CD4-positive, CD25-positive, alpha-beta regulatory T cell (primary cell): ENCODE measurements at regions not wholly inside any gene's neighbourhood (a gene's known extent, or its start where the extent isn't known, plus 50 kb on each side); places are given as distances from the start of the nearest gene placed in this dataset.

ENCODE experiments used
- ATAC-seq, 2 donors: fragments of 150-1000 bp; cut with Tn5 transposase; one replicate each; pipeline ENCODE4 v1.10.0; 2021; ENCODE audit warnings: low read depth in 2 of 2, moderate number of reproducible peaks in 2 of 2, moderate library complexity in 1 of 2
- DNase-seq, 3 donors: peaks; one replicate each; pipeline versions ENCODE4 v3.0.0 to v3.0.0-alpha.2; 2012 to 2022; ENCODE audit warnings: mixed read lengths in 1 of 3
- H3K27ac ChIP-seq: one replicate; pipeline ENCODE4 v1.7.0; 2013; ENCODE audit warnings: mild to moderate bottlenecking, low read length; ENCODE audit not compliant: insufficient read depth, poor library complexity, severe bottlenecking
- H3K27me3 ChIP-seq: one replicate; pipeline ENCODE4 v1.7.0; 2013; ENCODE audit warnings: low read length; ENCODE audit not compliant: control insufficient read depth, insufficient read depth
- H3K36me3 ChIP-seq: one replicate; pipeline ENCODE4 v1.7.0; 2013; ENCODE audit warnings: mild to moderate bottlenecking, low read length, moderate library complexity; ENCODE audit not compliant: control insufficient read depth, insufficient read depth
- H3K4me1 ChIP-seq: 2 replicates; pipeline ENCODE4 v1.7.0; 2013; ENCODE audit warnings: mild to moderate bottlenecking, low read length; ENCODE audit not compliant: insufficient read depth, control insufficient read depth, poor library complexity, severe bottlenecking
- H3K4me3 ChIP-seq: one replicate; pipeline ENCODE4 v1.7.0; 2013; ENCODE audit warnings: low read depth, mild to moderate bottlenecking, low read length, moderate library complexity
- H3K9me3 ChIP-seq, 2 experiments: 1 replicate in 1 of 2; 2 replicates in 1 of 2; pipeline ENCODE4 v1.7.0; 2013; ENCODE audit warnings: low read length in 2 of 2, mild to moderate bottlenecking in 1 of 2, moderate library complexity in 1 of 2; ENCODE audit not compliant: control insufficient read depth in 2 of 2
- H3K27ac Mint-ChIP-seq, 3 donors: one replicate each; pipeline ENCODE4 v1.8.0; 2020 to 2022; ENCODE audit warnings: mild to moderate bottlenecking in 3 of 3, mixed read lengths in 3 of 3, moderate library complexity in 2 of 3
- H3K27me3 Mint-ChIP-seq: one replicate; pipeline ENCODE4 v1.8.0; 2022; ENCODE audit warnings: mild to moderate bottlenecking, mixed read lengths
- H3K36me3 Mint-ChIP-seq: one replicate; pipeline ENCODE4 v1.8.0; 2020; ENCODE audit warnings: mixed read lengths
- H3K4me1 Mint-ChIP-seq, 4 donors: one replicate each; pipeline ENCODE4 v1.8.0; 2020 to 2022; ENCODE audit warnings: mixed read lengths in 4 of 4, mild to moderate bottlenecking in 1 of 4
- H3K4me3 Mint-ChIP-seq, 4 donors: one replicate each; pipeline ENCODE4 v1.8.0; 2020 to 2022; ENCODE audit warnings: mild to moderate bottlenecking in 4 of 4, mixed read lengths in 4 of 4, moderate library complexity in 3 of 4
- H3K9me3 Mint-ChIP-seq, 7 donors: one replicate each; pipeline ENCODE4 v1.8.0; 2020 to 2022; ENCODE audit warnings: mixed read lengths in 7 of 7, mild to moderate bottlenecking in 3 of 7, moderate library complexity in 2 of 7

DNA sequence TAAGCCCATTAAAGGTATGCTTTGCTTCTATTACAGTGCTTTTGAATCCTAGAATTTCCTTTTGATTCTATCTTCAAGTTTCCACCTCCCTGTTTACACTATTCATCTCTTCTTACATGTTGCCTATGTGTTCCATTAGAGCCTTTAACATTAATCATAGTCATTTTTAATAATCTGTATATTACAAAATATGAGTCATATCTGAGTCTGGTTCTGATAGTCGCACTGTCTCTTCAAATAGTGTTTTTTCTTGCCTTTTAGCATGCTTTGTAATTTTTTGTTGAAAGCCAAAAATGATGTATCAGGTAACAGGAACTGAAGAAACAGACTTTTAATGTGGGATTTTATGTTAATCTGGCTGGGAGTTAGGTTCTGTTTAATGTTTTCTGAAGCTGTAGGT, 68.4 kb downstream of the DNAAF9 start:
- no peaks in the 10 kb centered on the region for H3K27me3 ChIP-seq
- H3K9me3 Mint-ChIP-seq = no peaks in the 10 kb centered on the region
- no peak overlapping the region for H3K4me3 ChIP-seq
- peaks cover 0 to 3% (median 0%) of the 10 kb centered on the region in 4 donors for H3K4me1 Mint-ChIP-seq
- H3K36me3 Mint-ChIP-seq = peaks cover 47% of the 10 kb centered on the region
- no peak overlapping the region for H3K4me3 Mint-ChIP-seq
- no peak for DNase-seq
- H3K27me3 Mint-ChIP-seq = no peaks in the 10 kb centered on the region
- H3K27ac Mint-ChIP-seq = no peak overlapping the region
- H3K36me3 ChIP-seq = peaks cover 13% of the 10 kb centered on the region
- no peaks in the 10 kb centered on the region for H3K9me3 ChIP-seq
- H3K27ac ChIP-seq = no peak overlapping the region
- no peaks in the 10 kb centered on the region for H3K4me1 ChIP-seq
- ATAC-seq = no peak

DNA sequence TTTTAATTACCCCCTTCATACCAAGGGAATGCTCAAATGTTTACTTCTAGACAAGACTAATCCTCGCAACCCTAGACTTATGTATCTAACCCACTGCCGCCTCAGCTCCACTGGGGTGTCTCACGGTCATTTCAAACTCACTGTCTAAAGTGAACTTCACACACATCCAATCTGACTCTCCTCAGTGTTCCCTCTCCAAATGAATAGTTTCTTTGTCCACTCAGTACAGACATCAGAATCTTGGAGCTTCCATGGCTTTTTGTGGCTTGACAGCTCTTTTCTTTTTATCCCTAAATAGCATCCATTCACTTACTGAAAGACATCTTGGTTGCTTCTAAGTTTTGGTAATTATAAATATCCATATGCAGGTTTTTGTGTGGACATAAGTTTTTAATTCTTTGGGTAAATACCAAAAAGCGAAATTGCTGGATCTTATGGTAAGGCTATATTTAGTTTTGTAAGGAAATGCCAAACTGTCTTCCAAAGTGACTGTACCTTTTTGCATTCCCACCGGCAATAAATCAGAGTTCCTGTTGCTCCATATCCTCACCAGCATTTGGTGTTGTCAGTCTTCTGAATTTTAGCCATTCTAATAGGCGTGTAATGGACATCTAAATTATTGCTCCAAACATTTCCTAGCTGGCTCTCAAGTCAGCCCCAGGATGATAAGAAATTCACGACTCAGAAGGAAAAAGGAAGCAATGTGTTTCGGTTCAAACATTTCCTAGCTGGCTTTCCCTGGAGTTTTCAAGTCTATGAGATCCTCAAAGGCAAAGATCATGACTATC, 73.1 kb downstream of the DNAAF9 start:
- Histone ChIP-seq H3K27me3 (no peaks in the 10 kb centered on the region), H3K4me3 (no peak overlapping the region), H3K9me3 (no peaks in the 10 kb centered on the region), H3K36me3 (peaks cover 23% of the 10 kb centered on the region), H3K27ac (no peak overlapping the region), H3K4me1 (peaks cover 5% of the 10 kb centered on the region)
- DNase-seq = no peak
- Mint-ChIP-seq H3K9me3 (no peaks in the 10 kb centered on the region), H3K36me3 (peaks cover 32% of the 10 kb centered on the region), H3K27ac (peak overlapping the region in 1 of 3 donors; percentile 75), H3K4me1 (peaks cover 0 to 9% (median 7%) of the 10 kb centered on the region in 4 donors), H3K27me3 (no peaks in the 10 kb centered on the region), H3K4me3 (no peak overlapping the region)
- ATAC-seq = no peak

GRCh38 chr20:3330046-3330741, 77.3 kb downstream of the DNAAF9 start:
- Mint-ChIP-seq H3K27ac (peak overlapping the region in 2 of 3 donors; percentile 46 to 48), H3K27me3 (no peaks in the 10 kb centered on the region), H3K9me3 (no peaks in the 10 kb centered on the region), H3K4me1 (peaks cover 0 to 32% (median 16%) of the 10 kb centered on the region in 4 donors), H3K4me3 (no peak overlapping the region), H3K36me3 (peaks cover 16% of the 10 kb centered on the region)
- H3K4me3 ChIP-seq = no peak overlapping the region
- ATAC-seq = peak in 1 of 2 donors; percentile 34
- no peak overlapping the region for H3K27ac ChIP-seq
- peaks cover 27% of the 10 kb centered on the region for H3K36me3 ChIP-seq
- H3K4me1 ChIP-seq = peaks cover 16% of the 10 kb centered on the region
- H3K9me3 ChIP-seq = no peaks in the 10 kb centered on the region
- H3K27me3 ChIP-seq = no peaks in the 10 kb centered on the region
- peak in 1 of 3 donors; percentile 33 for DNase-seq

- peak in 2 of 3 donors; percentile 50 to 64 for DNase-seq
- Histone ChIP-seq H3K4me1 (peaks cover 16% of the 10 kb centered on the region), H3K27me3 (no peaks in the 10 kb centered on the region), H3K27ac (no peak overlapping the region), H3K4me3 (peak overlapping the region; percentile 55), H3K9me3 (no peaks in the 10 kb centered on the region), H3K36me3 (peaks cover 35% of the 10 kb centered on the region)
- peak overlapping the region in 3 of 4 donors; percentile 56 to 69 (median 60) for H3K4me3 Mint-ChIP-seq
- ATAC-seq = peak; percentile 72 to 73
- peak overlapping the region in 2 of 3 donors; percentile 85 to 91 for H3K27ac Mint-ChIP-seq
- peaks cover 24% of the 10 kb centered on the region for H3K36me3 Mint-ChIP-seq
- H3K4me1 Mint-ChIP-seq = peaks cover 0 to 34% (median 16%) of the 10 kb centered on the region in 4 donors
- H3K27me3 Mint-ChIP-seq = no peaks in the 10 kb centered on the region
- no peaks in the 10 kb centered on the region for H3K9me3 Mint-ChIP-seq
Measured at GRCh38 chr20:3328501-3328900, 79.0 kb downstream of the DNAAF9 start.

- H3K27me3 Mint-ChIP-seq = no peaks in the 10 kb centered on the region
- peaks cover 30% of the 10 kb centered on the region for H3K36me3 ChIP-seq
- no peak overlapping the region for H3K4me3 ChIP-seq
- H3K36me3 Mint-ChIP-seq = peaks cover 25% of the 10 kb centered on the region
- peaks cover 0 to 37% (median 16%) of the 10 kb centered on the region in 4 donors for H3K4me1 Mint-ChIP-seq
- H3K9me3 Mint-ChIP-seq = no peaks in the 10 kb centered on the region
- H3K27me3 ChIP-seq = no peaks in the 10 kb centered on the region
- DNase-seq (no peak), ATAC-seq (no peak)
- H3K9me3 ChIP-seq = no peaks in the 10 kb centered on the region
- H3K27ac Mint-ChIP-seq = peak overlapping the region in 2 of 3 donors; percentile 80 to 91
- peaks cover 16% of the 10 kb centered on the region for H3K4me1 ChIP-seq
- peak overlapping the region in 1 of 4 donors; percentile 86 for H3K4me3 Mint-ChIP-seq
- no peak overlapping the region for H3K27ac ChIP-seq
Measured at GRCh38 chr20:3326779-3327521, 80.5 kb downstream of the DNAAF9 start.

DNA sequence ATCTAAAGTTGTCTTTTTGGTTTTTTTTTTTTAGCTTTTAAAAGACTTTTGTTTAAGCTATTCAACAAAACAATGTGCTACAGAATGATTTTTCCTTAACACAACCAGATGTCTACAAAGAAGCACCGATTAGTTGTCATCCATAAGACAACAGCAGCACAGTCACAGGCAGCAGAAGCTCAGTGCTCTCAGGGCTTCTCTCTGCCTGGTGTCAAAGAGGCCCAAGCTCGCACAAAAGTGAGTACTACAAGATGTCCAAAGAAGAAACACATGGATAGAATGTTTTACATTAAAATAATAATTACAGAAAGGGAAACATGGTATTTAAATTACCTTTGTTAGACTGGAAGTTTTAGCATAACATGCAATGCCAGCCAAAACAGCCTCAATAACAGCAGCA, 81.6 kb downstream of the DNAAF9 start:
- Histone ChIP-seq H3K9me3 (no peaks in the 10 kb centered on the region), H3K27ac (no peak overlapping the region), H3K27me3 (no peaks in the 10 kb centered on the region), H3K36me3 (peaks cover 30% of the 10 kb centered on the region), H3K4me1 (peaks cover 16% of the 10 kb centered on the region), H3K4me3 (no peak overlapping the region)
- ATAC-seq (no peak), DNase-seq (no peak)
- H3K36me3 Mint-ChIP-seq = peaks cover 27% of the 10 kb centered on the region
- H3K4me1 Mint-ChIP-seq = peaks cover 0 to 37% (median 15%) of the 10 kb centered on the region in 4 donors
- H3K4me3 Mint-ChIP-seq = no peak overlapping the region
- H3K27ac Mint-ChIP-seq = no peak overlapping the region
- H3K27me3 Mint-ChIP-seq = no peaks in the 10 kb centered on the region
- no peaks in the 10 kb centered on the region for H3K9me3 Mint-ChIP-seq

DNA sequence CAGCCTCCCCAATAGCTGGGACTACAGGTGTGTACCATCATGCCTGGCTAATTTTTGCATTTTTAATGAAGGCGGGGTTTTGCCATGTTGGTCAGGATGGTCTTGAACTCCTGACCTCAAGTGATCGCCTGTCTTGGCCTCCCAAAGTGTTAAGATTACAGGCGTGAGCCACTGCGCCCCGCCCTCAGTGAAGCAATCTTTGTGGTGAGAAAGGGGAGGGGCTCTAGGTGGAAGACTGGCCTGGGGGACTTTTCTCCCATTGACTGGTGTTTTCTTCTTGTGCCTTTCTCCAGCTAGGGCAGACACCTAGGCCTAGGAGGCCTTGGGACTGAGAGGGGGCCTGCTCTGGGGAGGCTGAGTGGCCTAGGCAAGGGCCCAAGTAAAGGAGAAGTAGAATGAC, 84.1 kb downstream of the DNAAF9 start:
- Histone ChIP-seq H3K9me3 (no peaks in the 10 kb centered on the region), H3K4me1 (peaks cover 3% of the 10 kb centered on the region), H3K4me3 (no peak overlapping the region), H3K27me3 (no peaks in the 10 kb centered on the region), H3K27ac (no peak overlapping the region), H3K36me3 (peaks cover 30% of the 10 kb centered on the region)
- Mint-ChIP-seq H3K27ac (peak overlapping the region in 1 of 3 donors; percentile 13), H3K36me3 (peaks cover 27% of the 10 kb centered on the region), H3K4me3 (no peak overlapping the region), H3K4me1 (peaks cover 0 to 19% (median 4%) of the 10 kb centered on the region in 4 donors), H3K9me3 (no peaks in the 10 kb centered on the region), H3K27me3 (no peaks in the 10 kb centered on the region)
- DNase-seq (peak in 1 of 3 donors; percentile 21), ATAC-seq (no peak)
